BJ (cell line): ENCODE measurements at regions not wholly inside any gene's neighbourhood (a gene's known extent, or its start where the extent isn't known, plus 50 kb on each side); places are given as distances from the start of the nearest gene placed in this dataset.

Source experiments
- CTCF ChIA-PET: fragments of 350-600 bp; formaldehyde crosslinking; extraction: SDS; loops from one replicate; lab custom pipeline; 2021; ENCODE audit warnings: antibody characterized with exemption, inconsistent platforms; lab: Yijun Ruan, JAX
- POLR2A ChIA-PET: fragments of 300-600 bp; sonication (Branson Sonifier 250); formaldehyde crosslinking; extraction: SDS; loops from one replicate; lab custom pipeline; 2021; ENCODE audit warnings: antibody characterized with exemption; lab: Charles Lee
- DNase-seq: peaks from one replicate; pipeline ENCODE4 v3.0.0-alpha.2; 2011; ENCODE audit warnings: low read depth
- H3K27me3 ChIP-seq: 2 replicates; pipeline ENCODE4 v1.6.0; 2011; ENCODE audit warnings: low read length; ENCODE audit not compliant: control insufficient read depth, insufficient read depth
- H3K36me3 ChIP-seq: 2 replicates; pipeline ENCODE4 v1.5.1; 2011; ENCODE audit warnings: low read length; ENCODE audit not compliant: control insufficient read depth, insufficient read depth
- H3K4me3 ChIP-seq: 2 replicates; pipeline ENCODE4 v1.5.1; 2011; ENCODE audit warnings: low read depth, mild to moderate bottlenecking, control low read depth, low read length
- CTCF ChIP-seq: IDR thresholded peaks from 2 replicates; pipeline ENCODE4 v1.5.1; 2011; ENCODE audit warnings: low read depth, mild to moderate bottlenecking, control low read depth, inconsistent platforms, low read length, moderate library complexity; ENCODE audit not compliant: insufficient read depth

GRCh38 chr12:94095618-94096017 is 52.8 kb upstream of the PLXNC1 start:
- no peaks in the 10 kb centered on the region for H3K36me3 ChIP-seq
- H3K4me3 ChIP-seq, result no peak overlapping the region
- H3K27me3 ChIP-seq, result no peaks in the 10 kb centered on the region
- no peak for DNase-seq
- no peak for TF ChIP-seq CTCF
- POLR2A ChIA-PET, result no interaction called here
- CTCF ChIA-PET, result no interaction called here

GRCh38 chr12:94098466-94098865 is 49.9 kb upstream of the PLXNC1 start:
- ChIA-PET CTCF (interaction anchor here (0.6 to 6.2 kb wide), 6 partner anchors 22 to 1138 kb away, joined by 3 to 154 read pairs (median 48); no protein-coding TSS in a partner anchor), POLR2A (interaction anchor here (0.8 kb wide), 1 partner anchor 181 kb away, joined by 6 read pairs; no protein-coding TSS in a partner anchor)
- Histone ChIP-seq H3K27me3 (no peaks in the 10 kb centered on the region), H3K4me3 (no peak overlapping the region), H3K36me3 (no peaks in the 10 kb centered on the region)
- no peak for TF ChIP-seq CTCF
- no peak for DNase-seq
